KMS-11 (cell line): ENCODE measurements at regions not wholly inside any gene's neighbourhood (a gene's known extent, or its start where the extent isn't known, plus 50 kb on each side); places are given as distances from the start of the nearest gene placed in this dataset.

Experiments used
- H2AFZ ChIP-seq: fragments of 200-600 bp; sonication (generic); 2 replicates; pipeline ENCODE4 v1.6.1; 2016; ENCODE audit warnings: antibody characterized with exemption, mixed run types, low read depth
- H3K27ac ChIP-seq: fragments of 200-600 bp; sonication (generic); 2 replicates; pipeline ENCODE4 v1.6.1; 2016; ENCODE audit warnings: mild to moderate bottlenecking, mixed run types
- H3K27me3 ChIP-seq: fragments of 200-600 bp; sonication (generic); 2 replicates; pipeline ENCODE4 v1.6.1; 2017; ENCODE audit warnings: mild to moderate bottlenecking, low read depth, mixed run types, moderate library complexity; ENCODE audit not compliant: insufficient read depth
- H3K36me3 ChIP-seq: fragments of 200-600 bp; sonication (generic); 2 replicates; pipeline ENCODE4 v1.6.1; 2017; ENCODE audit warnings: mild to moderate bottlenecking, mixed run types; ENCODE audit not compliant: insufficient read depth
- H3K4me1 ChIP-seq: fragments of 200-600 bp; sonication (generic); 2 replicates; pipeline ENCODE4 v1.6.1; 2016; ENCODE audit warnings: mild to moderate bottlenecking, low read depth, mixed run types; ENCODE audit not compliant: poor library complexity, severe bottlenecking
- H3K4me2 ChIP-seq: fragments of 200-600 bp; sonication (generic); 2 replicates; pipeline ENCODE4 v1.7.0; 2016; ENCODE audit warnings: mild to moderate bottlenecking, mixed run types
- H3K4me3 ChIP-seq: fragments of 200-600 bp; sonication (generic); IDR thresholded peaks from 2 replicates; pipeline ENCODE4 v1.6.1; 2017; ENCODE audit warnings: low read depth, low read length, mixed read lengths; ENCODE audit not compliant: insufficient read depth
- H3K79me2 ChIP-seq: fragments of 200-600 bp; sonication (generic); 2 replicates; pipeline ENCODE4 v1.6.1; 2016; ENCODE audit warnings: low read depth, mixed run types; ENCODE audit not compliant: insufficient read depth
- H3K9ac ChIP-seq: fragments of 200-600 bp; sonication (generic); 2 replicates; pipeline ENCODE4 v1.6.1; 2016; ENCODE audit warnings: mild to moderate bottlenecking, mixed run types
- H4K20me1 ChIP-seq: fragments of 200-600 bp; sonication (generic); 2 replicates; pipeline ENCODE4 v1.6.1; 2016; ENCODE audit warnings: mild to moderate bottlenecking, mixed run types; ENCODE audit not compliant: insufficient read depth
- TF ChIP-seq, protein P1 (sequence below): fragments of 200-600 bp; sonication (generic); conservative IDR thresholded peaks from 2 replicates; pipeline ENCODE4 v1.6.1; 2017; ENCODE audit warnings: low read depth, mild to moderate bottlenecking, antibody characterized with exemption, low read length, moderate library complexity, mixed read lengths

DNA sequence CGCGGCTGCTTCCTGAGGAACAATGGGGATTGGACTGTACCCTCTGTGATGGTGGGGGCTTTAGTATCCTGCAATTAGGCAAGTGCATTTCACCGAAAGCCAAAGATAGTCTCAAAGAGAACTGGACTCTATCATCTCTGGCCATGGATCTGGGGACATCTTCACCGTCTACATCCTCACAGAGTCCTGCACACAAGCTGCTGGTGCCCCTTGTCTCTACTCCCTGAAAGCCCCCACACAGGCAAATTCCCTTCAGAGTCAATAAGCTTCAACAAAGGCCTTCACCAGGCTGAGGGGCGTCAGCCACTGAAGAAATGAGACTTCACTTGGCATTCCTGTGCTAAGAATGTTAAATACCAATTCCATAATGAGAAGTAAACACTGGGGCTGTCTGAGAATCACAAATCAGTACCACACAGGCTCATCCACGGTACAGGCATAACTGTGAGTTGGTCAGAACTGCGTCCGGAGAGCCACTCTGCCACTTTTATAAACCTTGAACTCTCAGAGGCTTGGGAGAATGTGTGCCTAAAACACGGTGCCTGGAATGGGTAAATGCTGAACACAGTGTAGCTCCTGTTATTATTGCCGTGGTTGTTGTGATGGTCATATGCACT, 432.7 kb downstream of the ZNF521 start:
- Histone ChIP-seq H3K79me2 (no peaks in the 10 kb centered on the region), H3K9ac (no peak overlapping the region), H2AFZ (no peak overlapping the region), H3K4me2 (no peak overlapping the region), H3K4me3 (no peak overlapping the region), H3K36me3 (no peaks in the 10 kb centered on the region), H3K4me1 (no peaks in the 10 kb centered on the region), H3K27ac (no peak overlapping the region), H3K27me3 (no peaks in the 10 kb centered on the region), H4K20me1 (no peaks in the 10 kb centered on the region)
- TF ChIP-seq, protein P1, sequence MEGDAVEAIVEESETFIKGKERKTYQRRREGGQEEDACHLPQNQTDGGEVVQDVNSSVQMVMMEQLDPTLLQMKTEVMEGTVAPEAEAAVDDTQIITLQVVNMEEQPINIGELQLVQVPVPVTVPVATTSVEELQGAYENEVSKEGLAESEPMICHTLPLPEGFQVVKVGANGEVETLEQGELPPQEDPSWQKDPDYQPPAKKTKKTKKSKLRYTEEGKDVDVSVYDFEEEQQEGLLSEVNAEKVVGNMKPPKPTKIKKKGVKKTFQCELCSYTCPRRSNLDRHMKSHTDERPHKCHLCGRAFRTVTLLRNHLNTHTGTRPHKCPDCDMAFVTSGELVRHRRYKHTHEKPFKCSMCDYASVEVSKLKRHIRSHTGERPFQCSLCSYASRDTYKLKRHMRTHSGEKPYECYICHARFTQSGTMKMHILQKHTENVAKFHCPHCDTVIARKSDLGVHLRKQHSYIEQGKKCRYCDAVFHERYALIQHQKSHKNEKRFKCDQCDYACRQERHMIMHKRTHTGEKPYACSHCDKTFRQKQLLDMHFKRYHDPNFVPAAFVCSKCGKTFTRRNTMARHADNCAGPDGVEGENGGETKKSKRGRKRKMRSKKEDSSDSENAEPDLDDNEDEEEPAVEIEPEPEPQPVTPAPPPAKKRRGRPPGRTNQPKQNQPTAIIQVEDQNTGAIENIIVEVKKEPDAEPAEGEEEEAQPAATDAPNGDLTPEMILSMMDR, result no peak

DNA sequence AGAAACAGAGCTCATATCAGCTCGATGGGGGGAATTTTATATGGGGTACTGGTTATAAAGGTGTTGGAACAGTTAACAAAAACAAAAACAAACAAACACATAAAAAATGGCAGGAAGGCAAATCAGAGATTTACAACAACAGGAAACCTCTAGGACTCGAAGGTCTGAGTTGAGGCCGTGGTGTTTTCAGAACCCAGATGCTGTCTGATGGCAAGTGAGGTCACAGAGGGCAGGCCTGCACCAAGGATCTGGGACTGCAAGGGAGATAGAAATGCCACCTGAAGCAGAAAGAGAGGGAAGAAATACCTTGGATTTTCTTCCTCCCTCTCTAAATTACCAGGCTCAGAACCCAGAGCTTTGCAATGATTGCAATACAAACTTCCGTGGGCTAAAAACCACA, 429.5 kb downstream of the ZNF521 start:
- H4K20me1 ChIP-seq, result no peaks in the 10 kb centered on the region
- no peak overlapping the region for H3K9ac ChIP-seq
- H3K27me3 ChIP-seq, result no peaks in the 10 kb centered on the region
- no peaks in the 10 kb centered on the region for H3K79me2 ChIP-seq
- H2AFZ ChIP-seq, result no peak overlapping the region
- no peaks in the 10 kb centered on the region for H3K4me1 ChIP-seq
- no peak overlapping the region for H3K4me2 ChIP-seq
- no peaks in the 10 kb centered on the region for H3K36me3 ChIP-seq
- no peak overlapping the region for H3K27ac ChIP-seq
- TF ChIP-seq, protein P1, result no peak
- no peak overlapping the region for H3K4me3 ChIP-seq

DNA sequence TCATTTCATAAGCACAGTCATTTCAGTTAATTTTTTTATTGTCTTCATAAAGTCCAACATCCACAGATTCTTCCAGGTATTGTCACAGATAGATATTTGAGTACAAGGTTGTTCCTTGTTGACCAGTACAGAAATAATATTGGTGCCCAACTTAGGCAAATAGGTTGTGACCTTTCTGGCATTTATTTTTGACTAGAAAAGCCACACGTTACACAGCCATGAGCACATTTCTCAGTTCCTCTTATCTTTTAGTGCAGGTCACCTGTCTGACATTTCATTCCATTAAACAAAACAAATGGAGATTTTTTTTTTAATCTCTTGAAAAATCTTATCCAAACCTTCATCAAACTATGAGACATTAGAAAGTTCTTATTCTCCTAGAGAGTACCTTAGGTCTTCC, 428.8 kb downstream of the ZNF521 start:
- Histone ChIP-seq H3K27me3 (no peaks in the 10 kb centered on the region), H3K27ac (no peak overlapping the region), H4K20me1 (no peaks in the 10 kb centered on the region), H3K79me2 (no peaks in the 10 kb centered on the region), H2AFZ (no peak overlapping the region), H3K9ac (no peak overlapping the region), H3K4me1 (no peaks in the 10 kb centered on the region), H3K36me3 (no peaks in the 10 kb centered on the region), H3K4me2 (no peak overlapping the region), H3K4me3 (no peak overlapping the region)
- TF ChIP-seq, protein P1, result no peak

DNA sequence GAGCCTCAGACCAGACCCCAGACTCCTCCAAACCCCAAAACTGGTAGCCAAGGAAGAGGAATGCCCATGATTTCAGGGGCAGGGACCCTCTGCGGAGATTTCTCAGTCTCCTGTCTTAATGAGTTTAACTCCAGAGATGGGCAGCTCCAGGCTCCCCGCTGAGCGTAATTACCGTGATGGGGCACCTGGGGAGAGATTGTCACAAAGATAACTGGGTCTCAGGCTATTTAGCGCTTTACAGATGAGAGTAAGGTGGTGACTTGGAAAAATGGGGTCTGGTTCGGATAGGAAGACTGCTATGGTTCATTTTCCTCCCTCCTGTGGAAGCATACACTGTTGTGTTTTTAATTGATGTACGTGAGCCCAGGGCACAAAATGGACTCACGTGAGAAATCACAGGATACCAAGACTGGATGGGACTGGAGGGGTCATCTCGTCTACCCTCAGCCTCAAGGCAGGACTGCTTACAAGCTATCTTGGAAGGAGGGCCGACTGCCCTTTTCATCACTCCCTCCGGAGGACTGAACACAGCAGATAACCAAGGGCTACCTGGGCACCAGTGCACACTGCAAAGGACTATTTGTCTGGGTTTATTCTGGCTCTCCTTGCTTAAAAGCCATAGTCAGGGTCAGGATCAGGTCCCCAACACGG, 427.8 kb downstream of the ZNF521 start:
- Histone ChIP-seq H3K4me1 (no peaks in the 10 kb centered on the region), H3K27me3 (no peaks in the 10 kb centered on the region), H3K27ac (no peak overlapping the region), H3K9ac (no peak overlapping the region), H3K4me3 (no peak overlapping the region), H2AFZ (no peak overlapping the region), H3K4me2 (no peak overlapping the region), H4K20me1 (no peaks in the 10 kb centered on the region), H3K79me2 (no peaks in the 10 kb centered on the region), H3K36me3 (no peaks in the 10 kb centered on the region)
- TF ChIP-seq, protein P1, result no peak
